Activated CD4-positive, alpha-beta T cell treated with anti-CD3 and anti-CD28 coated beads, Interleukin-2, amount 10 ng/mL, durations not matched to agents 24 days and 14 days (primary cell): ENCODE measurements at regions not wholly inside any gene's neighbourhood (a gene's known extent, or its start where the extent isn't known, plus 50 kb on each side); places are given as distances from the start of the nearest gene placed in this dataset.

ENCODE experiments used
- DNase-seq: peaks from one replicate; pipeline ENCODE4 v3.0.0; 2022
- H3K27ac Mint-ChIP-seq: one replicate; pipeline ENCODE4 v1.8.0; 2022; ENCODE audit warnings: mild to moderate bottlenecking, mixed read lengths
- H3K27me3 Mint-ChIP-seq: one replicate; pipeline ENCODE4 v1.8.0; 2022; ENCODE audit warnings: mixed read lengths
- H3K36me3 Mint-ChIP-seq: one replicate; pipeline ENCODE4 v1.8.0; 2022; ENCODE audit warnings: low read depth, mild to moderate bottlenecking, mixed read lengths
- H3K4me1 Mint-ChIP-seq: one replicate; pipeline ENCODE4 v1.8.0; 2021; ENCODE audit warnings: mixed read lengths
- H3K4me3 Mint-ChIP-seq: one replicate; pipeline ENCODE4 v1.8.0; 2022; ENCODE audit warnings: mild to moderate bottlenecking, moderate library complexity, mixed read lengths
- H3K9me3 Mint-ChIP-seq: one replicate; pipeline ENCODE4 v1.8.0; 2021; ENCODE audit warnings: mixed read lengths
- intact Hi-C: fragments of 100-400 bp; cut with micrococcal nuclease; formaldehyde crosslinking; loops from one replicate; pipeline ENCODE4 v1.15.1; 2023

DNA sequence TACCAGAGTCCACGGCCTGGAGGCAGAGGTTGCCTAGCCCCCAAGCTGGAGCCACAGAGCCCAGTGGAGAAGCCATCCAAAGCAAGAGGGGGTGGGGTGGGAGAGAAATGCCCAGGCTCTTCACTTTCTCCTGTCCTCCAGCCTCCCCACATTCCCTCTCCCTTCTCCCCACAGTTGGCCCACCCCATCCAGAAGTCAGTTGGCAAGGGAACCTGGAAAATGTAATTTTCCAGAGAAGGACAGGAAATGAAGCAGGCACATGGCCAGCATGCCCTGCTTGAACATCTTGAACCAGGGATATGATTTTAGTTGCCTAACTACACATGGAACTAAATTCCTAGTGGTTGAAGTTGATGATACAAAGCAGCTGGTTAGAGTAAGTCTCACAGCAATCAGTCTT is 73.3 kb upstream of the IRX6 start:
- intact Hi-C loops: no loop called here
- Mint-ChIP-seq H3K4me1 (peaks cover 2% of the 10 kb centered on the region), H3K4me3 (no peak overlapping the region)

DNA sequence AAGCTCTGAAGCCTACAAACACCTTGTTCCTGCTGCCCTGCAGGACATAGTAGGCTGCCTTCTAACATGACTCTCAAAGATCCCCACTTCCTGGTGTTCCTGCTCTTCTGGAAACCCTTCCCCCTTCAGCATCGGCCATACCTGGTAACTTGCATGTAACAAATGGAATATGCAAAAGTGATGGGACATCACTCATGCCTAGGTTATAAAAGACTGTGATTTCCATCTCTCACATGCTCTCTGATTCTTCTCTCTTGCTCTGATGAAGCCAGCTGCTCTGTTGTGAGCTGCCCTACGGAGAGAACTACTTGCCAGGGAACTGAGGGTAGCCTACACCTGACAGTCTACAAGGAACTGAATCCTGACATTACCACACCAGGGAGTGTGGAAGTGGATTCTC is 72.9 kb upstream of the IRX6 start:
- Mint-ChIP-seq H3K9me3 (no peaks in the 10 kb centered on the region), H3K4me3 (no peak overlapping the region), H3K36me3 (no peaks in the 10 kb centered on the region), H3K27me3 (peaks cover 8% of the 10 kb centered on the region), H3K4me1 (peaks cover 2% of the 10 kb centered on the region), H3K27ac (no peak overlapping the region)
- DNase-seq: peak; percentile 43
- intact Hi-C loops: no loop called here

More for the DNA sequence above, 73.3 kb upstream of the IRX6 start:
- no peaks in the 10 kb centered on the region for H3K36me3 Mint-ChIP-seq
- DNase-seq: peak; percentile 14
- H3K27ac Mint-ChIP-seq: no peak overlapping the region
- H3K27me3 Mint-ChIP-seq: peaks cover 8% of the 10 kb centered on the region
- H3K9me3 Mint-ChIP-seq: no peaks in the 10 kb centered on the region

DNA sequence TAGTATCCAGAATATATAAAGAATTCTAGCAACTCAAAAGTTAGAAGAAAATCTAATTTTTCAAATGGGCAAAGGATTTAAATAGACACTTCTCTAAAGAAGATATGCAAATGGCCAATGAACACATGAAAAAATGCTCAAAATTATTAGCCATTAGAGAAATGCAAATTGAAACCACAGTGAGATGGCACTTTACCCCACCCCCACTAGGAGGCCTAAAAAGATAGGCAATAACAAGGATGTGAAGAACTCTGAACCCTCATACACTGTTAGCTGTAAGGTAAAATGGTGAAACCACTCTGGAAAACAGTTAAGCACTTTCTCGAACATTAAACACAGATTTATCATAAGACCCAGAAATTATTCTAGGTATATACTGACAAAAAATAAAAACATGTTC is 71.4 kb upstream of the IRX6 start:
- no peaks in the 10 kb centered on the region for H3K36me3 Mint-ChIP-seq
- peaks cover 8% of the 10 kb centered on the region for H3K27me3 Mint-ChIP-seq
- no peaks in the 10 kb centered on the region for H3K9me3 Mint-ChIP-seq
- peak; percentile 13 for DNase-seq
- peaks cover 2% of the 10 kb centered on the region for H3K4me1 Mint-ChIP-seq
- no peak overlapping the region for H3K4me3 Mint-ChIP-seq
- H3K27ac Mint-ChIP-seq: no peak overlapping the region
- intact Hi-C loops: no loop called here

DNA sequence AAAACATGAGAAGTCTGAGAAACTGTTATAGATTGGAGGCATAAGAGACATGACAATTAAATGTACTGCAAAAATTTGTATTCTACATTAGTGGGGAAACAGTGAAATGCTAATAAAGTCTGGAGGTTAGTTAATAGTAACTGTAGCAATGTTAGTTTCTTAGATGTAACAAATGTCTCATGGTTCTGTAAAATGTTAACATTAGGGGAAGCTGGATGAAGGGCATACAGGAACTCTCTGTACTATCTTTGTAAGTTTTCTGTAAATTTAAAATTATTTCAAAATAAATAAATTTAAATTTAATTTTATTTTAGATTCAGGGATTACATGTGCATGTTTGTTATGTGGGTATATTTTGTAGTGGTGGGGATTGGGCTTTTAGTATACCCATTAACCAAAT is 70.0 kb upstream of the IRX6 start:
- Mint-ChIP-seq H3K27me3 (peaks cover 8% of the 10 kb centered on the region), H3K27ac (no peak overlapping the region), H3K4me1 (no peaks in the 10 kb centered on the region), H3K9me3 (no peaks in the 10 kb centered on the region), H3K4me3 (no peak overlapping the region), H3K36me3 (no peaks in the 10 kb centered on the region)
- no peak for DNase-seq
- intact Hi-C loops: no loop called here

DNA sequence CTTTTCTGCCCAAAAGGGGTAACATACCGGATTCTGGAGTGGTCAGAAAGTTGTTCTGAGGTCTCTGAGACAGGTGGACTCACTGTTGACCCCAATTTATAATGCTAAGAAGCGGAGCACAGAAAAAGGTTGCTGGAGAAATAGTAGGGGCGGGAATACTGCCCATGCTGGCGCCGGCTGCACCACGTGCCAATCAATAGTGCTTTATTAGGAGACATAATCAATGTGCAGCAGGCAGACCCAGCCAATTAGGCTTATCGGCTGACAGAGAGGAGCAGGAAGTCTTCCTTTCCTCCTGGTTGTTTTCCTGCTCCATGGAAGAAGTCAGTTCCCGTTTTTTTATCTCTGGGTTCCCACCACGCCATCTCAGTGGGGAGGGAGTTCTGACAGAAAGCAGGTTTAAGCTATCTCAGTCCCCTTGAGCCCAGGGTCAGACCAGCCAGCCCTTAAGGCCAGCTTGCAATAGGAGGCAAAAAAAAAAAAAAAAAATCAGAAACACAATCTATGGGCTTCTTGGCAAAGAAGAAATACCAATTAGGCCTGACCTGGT is 68.2 kb upstream of the IRX6 start:
- Mint-ChIP-seq H3K27ac (no peak overlapping the region), H3K4me3 (no peak overlapping the region), H3K4me1 (no peaks in the 10 kb centered on the region), H3K9me3 (no peaks in the 10 kb centered on the region), H3K36me3 (no peaks in the 10 kb centered on the region), H3K27me3 (peaks cover 8% of the 10 kb centered on the region)
- DNase-seq: no peak
- intact Hi-C loops: no loop called here

DNA sequence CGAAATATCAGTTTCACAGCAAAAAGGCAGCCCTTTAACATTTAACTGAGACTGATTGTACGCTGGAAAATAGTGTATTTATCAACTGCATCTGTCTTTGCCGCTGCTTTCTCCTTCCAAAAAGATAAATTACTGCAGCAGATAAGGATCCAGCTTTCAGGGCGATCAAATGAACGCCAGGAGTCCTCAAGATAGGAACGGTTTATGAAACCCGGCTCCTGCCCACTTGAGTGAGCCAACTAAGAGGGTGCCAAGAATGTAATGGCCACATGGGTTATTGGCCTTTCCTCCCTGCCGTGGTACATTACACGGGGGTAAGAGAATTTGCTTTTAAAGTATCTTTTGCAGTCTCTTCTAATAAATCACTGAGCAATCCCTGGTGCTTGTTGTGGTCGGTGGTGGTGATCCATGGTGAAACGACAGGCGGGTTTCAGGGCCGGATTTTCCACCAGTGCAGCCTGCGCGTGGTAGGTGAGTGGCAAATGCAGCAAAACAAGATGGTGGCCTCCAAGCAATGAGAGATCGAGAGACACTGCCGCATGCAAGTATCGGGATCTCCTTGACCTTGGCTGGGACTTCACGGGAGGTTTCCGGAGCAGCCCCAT is 67.5 kb upstream of the IRX6 start:
- intact Hi-C loops: no loop called here
- Mint-ChIP-seq H3K4me1 (no peaks in the 10 kb centered on the region), H3K36me3 (no peaks in the 10 kb centered on the region), H3K4me3 (no peak overlapping the region), H3K9me3 (no peaks in the 10 kb centered on the region), H3K27me3 (peaks cover 6% of the 10 kb centered on the region), H3K27ac (no peak overlapping the region)
- no peak for DNase-seq

DNA sequence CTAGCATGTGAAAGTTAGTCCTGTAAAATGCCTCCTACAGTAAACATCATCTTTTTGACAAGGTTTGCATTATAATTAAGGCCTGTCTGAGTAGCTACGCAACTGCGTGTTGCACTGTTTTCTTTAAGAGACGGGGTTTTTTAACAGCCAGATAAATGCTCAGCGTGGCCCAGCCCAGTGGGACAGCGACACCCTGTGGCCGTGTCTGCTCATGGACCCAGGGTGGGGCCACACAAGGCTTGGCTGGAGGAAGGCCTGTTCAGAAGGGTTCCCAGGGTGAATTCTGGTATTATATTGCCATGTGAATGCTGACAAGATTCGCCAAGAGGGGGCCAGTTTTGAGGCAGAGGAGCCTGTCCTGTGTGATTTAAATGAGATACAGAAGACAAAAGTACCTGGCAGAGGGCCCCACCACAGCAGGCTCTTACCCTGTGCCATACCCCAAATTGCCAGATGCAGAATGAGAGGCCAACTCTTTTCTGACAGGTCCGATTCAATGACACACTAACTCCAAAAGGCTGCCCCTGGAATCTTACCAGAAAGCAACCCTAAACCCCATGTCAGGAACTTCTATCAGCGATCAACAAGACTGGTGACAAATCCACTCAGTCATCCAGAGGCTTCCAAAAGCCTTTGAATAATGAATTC is 65.9 kb upstream of the IRX6 start:
- Mint-ChIP-seq H3K4me1 (no peaks in the 10 kb centered on the region), H3K27me3 (peaks cover 6% of the 10 kb centered on the region), H3K36me3 (no peaks in the 10 kb centered on the region), H3K27ac (no peak overlapping the region), H3K4me3 (no peak overlapping the region), H3K9me3 (no peaks in the 10 kb centered on the region)
- peak; percentile 84 for DNase-seq
- intact Hi-C loops: no loop called here

DNA sequence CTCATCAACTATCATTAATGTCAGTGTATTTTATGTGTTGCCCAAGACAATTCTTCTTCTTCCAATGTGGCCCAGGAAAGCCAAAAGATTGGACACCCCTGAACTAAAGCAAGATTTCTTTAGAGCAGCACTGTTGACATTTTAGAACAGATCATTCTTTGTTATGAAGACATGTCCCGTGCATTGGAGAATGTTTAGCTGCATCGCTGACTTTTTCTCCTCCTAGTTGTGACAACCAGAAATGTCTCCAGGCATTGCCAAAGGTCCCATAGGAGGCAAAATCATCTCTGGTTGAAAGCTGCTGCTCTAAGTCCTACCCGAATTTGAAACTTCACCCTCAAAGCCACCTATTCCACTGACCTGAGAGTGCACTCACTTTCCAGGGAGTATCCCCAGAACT is 62.7 kb upstream of the IRX6 start:
- no peak for DNase-seq
- H3K9me3 Mint-ChIP-seq: no peaks in the 10 kb centered on the region
- no peak overlapping the region for H3K27ac Mint-ChIP-seq
- H3K27me3 Mint-ChIP-seq: no peaks in the 10 kb centered on the region
- H3K4me3 Mint-ChIP-seq: no peak overlapping the region
- H3K36me3 Mint-ChIP-seq: no peaks in the 10 kb centered on the region
- intact Hi-C loops: no loop called here
- H3K4me1 Mint-ChIP-seq: no peaks in the 10 kb centered on the region

DNA sequence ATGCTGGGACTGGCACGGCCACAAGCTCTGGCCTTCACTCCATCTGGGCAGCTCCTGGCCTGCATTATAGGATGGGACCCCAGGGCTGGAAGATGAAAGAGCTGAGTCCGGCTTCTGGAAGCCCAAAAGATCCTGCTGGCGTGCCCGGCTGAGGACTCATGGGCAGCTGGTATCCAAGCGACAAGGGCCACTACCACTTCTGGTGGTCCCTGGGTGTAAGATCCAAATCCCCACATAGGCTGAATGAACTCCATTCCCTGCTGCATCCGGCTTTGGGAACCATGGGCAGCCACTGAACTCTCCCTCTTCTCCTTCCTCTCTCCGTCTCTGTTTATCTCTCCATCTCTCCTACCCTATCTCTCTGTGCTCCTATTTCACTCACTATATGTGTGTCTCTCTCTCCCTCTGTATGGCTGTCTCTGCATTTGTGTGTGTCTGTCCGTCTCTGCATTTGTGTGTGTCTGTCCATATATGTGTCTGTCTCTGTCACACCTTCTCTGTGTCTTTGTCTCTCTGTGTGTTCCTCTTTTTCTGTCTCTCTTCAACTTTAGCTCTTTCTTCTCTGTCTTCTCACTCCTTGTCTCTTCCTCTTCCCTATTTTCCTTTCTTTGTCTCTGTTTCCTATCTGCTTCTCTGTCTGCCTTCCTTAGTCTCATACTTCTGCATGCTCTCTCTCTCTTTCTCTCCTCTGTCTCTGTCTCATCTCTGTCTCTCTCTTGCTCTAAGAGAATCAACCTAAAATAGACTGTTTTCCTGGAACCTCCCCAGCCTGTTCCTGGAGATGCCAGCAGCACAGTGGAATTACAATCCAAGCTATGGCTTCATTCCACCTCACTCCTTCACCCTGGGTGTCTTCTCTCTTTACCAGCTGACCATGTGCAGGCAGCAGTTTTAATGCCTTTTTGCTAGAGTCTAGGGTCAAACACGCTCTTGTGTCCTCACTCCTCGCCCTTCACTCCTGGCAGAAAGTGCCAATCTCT is 60.4 kb upstream of the IRX6 start:
- Mint-ChIP-seq H3K27ac (no peak overlapping the region), H3K4me1 (no peaks in the 10 kb centered on the region), H3K4me3 (no peak overlapping the region), H3K27me3 (no peaks in the 10 kb centered on the region), H3K36me3 (no peaks in the 10 kb centered on the region), H3K9me3 (no peaks in the 10 kb centered on the region)
- intact Hi-C loops: no loop called here
- no peak for DNase-seq

DNA sequence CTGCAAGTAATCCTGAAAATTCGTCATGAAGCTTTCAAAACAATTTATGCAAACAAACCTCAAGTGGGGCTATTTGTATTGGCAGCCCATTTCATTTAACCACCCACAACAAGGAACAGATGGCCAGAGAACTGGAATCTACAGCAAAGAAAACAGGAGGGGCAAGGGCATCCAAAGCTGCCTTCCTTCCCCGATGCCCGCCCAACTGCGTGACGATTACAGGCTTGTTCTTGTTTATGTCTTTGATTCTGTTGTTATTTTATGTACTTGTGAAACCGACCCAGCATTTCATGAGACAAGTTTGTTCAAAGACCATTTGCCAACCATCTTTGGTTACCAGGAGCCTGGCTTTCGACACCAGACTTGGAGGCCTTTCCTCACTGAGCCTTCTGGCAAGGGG is 59.1 kb upstream of the IRX6 start:
- no peak overlapping the region for H3K27ac Mint-ChIP-seq

DNA sequence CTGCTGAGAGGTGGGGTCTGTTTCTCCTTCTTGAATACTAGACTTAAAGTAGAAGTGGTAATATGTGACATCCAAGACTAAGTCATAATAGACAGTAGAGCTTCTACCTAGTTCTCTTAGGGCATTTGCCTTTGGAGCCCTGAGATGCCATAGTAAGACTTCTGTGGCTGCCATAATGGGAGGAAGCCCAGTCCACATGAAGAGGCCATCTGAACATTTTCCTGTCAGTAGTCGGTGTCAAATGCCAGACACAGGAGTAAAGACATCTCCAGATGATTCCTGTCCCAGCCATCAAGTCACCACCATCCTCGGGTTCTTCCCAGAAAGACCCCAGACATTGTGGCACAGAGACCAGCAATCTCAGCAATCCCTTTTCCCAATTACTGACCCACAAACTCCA is 58.1 kb upstream of the IRX6 start:
- Mint-ChIP-seq H3K4me3 (no peak overlapping the region), H3K4me1 (no peaks in the 10 kb centered on the region)

More for the DNA sequence above, 59.1 kb upstream of the IRX6 start:
- no peak for DNase-seq
- H3K27me3 Mint-ChIP-seq: no peaks in the 10 kb centered on the region
- intact Hi-C loops: no loop called here
- H3K4me3 Mint-ChIP-seq: no peak overlapping the region
- H3K4me1 Mint-ChIP-seq: no peaks in the 10 kb centered on the region
- no peaks in the 10 kb centered on the region for H3K9me3 Mint-ChIP-seq
- no peaks in the 10 kb centered on the region for H3K36me3 Mint-ChIP-seq

DNA sequence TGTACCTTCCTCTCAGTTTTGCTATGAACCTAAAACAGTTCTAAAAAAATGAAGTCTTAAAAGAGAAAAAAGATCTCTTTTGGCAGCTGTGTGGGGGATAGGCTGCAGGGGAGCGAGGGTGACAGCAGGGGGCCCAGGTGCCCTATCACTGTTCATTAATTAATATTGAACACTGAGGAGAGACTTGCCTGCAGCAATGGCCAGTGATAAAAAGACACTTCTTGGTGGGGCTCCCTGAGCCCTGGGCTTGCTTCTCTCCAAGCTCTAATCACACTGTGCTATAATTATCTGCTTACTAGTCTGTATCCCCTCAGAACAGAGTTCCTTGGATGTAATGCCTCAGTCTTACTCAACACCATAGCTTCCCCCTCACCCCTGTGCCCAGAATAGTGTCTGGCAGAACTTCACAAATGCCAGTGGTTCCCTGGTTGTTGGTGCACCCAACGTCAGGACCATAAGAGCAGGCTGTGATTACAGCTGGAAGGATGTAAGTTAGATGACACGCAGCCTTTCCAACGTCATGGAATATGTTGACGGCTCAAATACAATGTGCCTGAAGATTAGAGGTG is 52.0 kb upstream of the IRX6 start:
- no peak for DNase-seq
- Mint-ChIP-seq H3K9me3 (no peaks in the 10 kb centered on the region), H3K4me1 (no peaks in the 10 kb centered on the region), H3K4me3 (no peak overlapping the region), H3K27ac (no peak overlapping the region), H3K36me3 (no peaks in the 10 kb centered on the region), H3K27me3 (no peaks in the 10 kb centered on the region)
- intact Hi-C loops: no loop called here

More for the DNA sequence above, 58.1 kb upstream of the IRX6 start:
- Mint-ChIP-seq H3K27ac (no peak overlapping the region), H3K36me3 (no peaks in the 10 kb centered on the region), H3K27me3 (no peaks in the 10 kb centered on the region), H3K9me3 (no peaks in the 10 kb centered on the region)
- intact Hi-C loops: no loop called here
- no peak for DNase-seq

DNA sequence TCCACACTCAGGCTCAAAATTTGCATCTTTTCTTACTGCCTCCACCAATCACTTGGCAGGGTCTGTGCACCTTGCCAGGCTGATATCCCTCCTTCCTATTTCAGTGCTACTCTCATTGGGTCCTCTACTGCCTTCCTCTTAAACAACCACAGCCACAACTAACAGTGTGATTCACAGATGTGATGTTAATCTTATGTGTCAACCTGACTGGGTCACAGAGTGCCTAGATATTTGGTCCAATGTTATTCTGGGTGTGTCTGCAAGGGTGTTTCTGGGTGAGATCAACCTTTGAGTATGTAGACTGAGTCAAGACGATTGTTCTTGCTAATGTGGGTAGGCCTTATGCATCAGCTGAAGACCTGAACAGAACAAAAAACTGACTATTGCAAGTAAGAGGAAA is 51.3 kb upstream of the IRX6 start:
- Mint-ChIP-seq H3K36me3 (no peaks in the 10 kb centered on the region), H3K4me1 (no peaks in the 10 kb centered on the region), H3K27me3 (no peaks in the 10 kb centered on the region), H3K27ac (no peak overlapping the region), H3K9me3 (no peaks in the 10 kb centered on the region), H3K4me3 (no peak overlapping the region)
- no peak for DNase-seq
- intact Hi-C loops: no loop called here

DNA sequence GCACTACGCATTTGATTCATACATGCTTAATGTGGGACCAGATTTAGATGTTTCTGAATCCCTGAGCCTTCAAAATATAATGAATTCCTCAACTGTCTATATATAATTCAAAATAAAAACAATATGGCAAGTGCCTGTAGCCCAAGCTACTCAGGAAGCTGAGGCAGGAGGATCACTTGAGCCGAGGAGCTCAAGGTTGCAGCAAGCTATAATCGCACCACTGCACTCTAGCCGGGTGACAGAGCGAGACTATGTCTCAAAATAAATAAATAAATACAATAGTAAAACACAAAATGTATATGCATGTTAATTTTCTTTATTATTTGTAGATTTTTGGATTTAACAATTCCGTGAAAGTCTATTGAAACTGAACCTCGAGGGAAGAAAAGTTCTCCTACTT is 50.6 kb upstream of the IRX6 start:
- H3K27ac Mint-ChIP-seq: no peak overlapping the region
- H3K9me3 Mint-ChIP-seq: no peaks in the 10 kb centered on the region
- H3K36me3 Mint-ChIP-seq: no peaks in the 10 kb centered on the region
- H3K4me1 Mint-ChIP-seq: no peaks in the 10 kb centered on the region
- DNase-seq: no peak
- no peaks in the 10 kb centered on the region for H3K27me3 Mint-ChIP-seq
- intact Hi-C loops: no loop called here
- H3K4me3 Mint-ChIP-seq: no peak overlapping the region
